Ishikawa (cell line): ENCODE measurements at regions not wholly inside any gene's neighbourhood (a gene's known extent, or its start where the extent isn't known, plus 50 kb on each side); places are given as distances from the start of the nearest gene placed in this dataset.

Experiments
- CEBPB ChIP-seq: IDR thresholded peaks from 2 replicates; pipeline ENCODE4 v1.6.1; 2012
- CREB1 ChIP-seq: IDR thresholded peaks from 2 replicates; pipeline ENCODE4 v1.6.1; 2012; ENCODE audit warnings: low read depth
- EGR1 ChIP-seq: IDR thresholded peaks from 2 replicates; pipeline ENCODE4 v1.6.1; 2012
- EP300 ChIP-seq: IDR thresholded peaks from 2 replicates; pipeline ENCODE4 v1.6.1; 2012; ENCODE audit warnings: borderline replicate concordance
- FOXM1 ChIP-seq: IDR thresholded peaks from 2 replicates; pipeline ENCODE4 v1.6.1; 2012; ENCODE audit warnings: low read depth, borderline replicate concordance
- NFIC ChIP-seq: IDR thresholded peaks from 2 replicates; pipeline ENCODE4 v1.6.1; 2012
- RAD21 ChIP-seq: IDR thresholded peaks from 2 replicates; pipeline ENCODE4 v1.6.1; 2012; ENCODE audit warnings: low read depth
- TAF1 ChIP-seq: IDR thresholded peaks from 2 replicates; pipeline ENCODE4 v1.6.1; 2012; ENCODE audit warnings: low read depth, mild to moderate bottlenecking
- TCF12 ChIP-seq: IDR thresholded peaks from 2 replicates; pipeline ENCODE4 v1.6.1; 2012; ENCODE audit warnings: low read depth
- TEAD4 ChIP-seq: IDR thresholded peaks from 2 replicates; pipeline ENCODE4 v1.6.1; 2012
- YY1 ChIP-seq: IDR thresholded peaks from 2 replicates; pipeline ENCODE4 v1.6.1; 2012; ENCODE audit warnings: low read depth
- ZBTB7A ChIP-seq: IDR thresholded peaks from 2 replicates; pipeline ENCODE4 v1.6.1; 2012; ENCODE audit warnings: low read depth
- TF ChIP-seq, protein P1 (sequence below): IDR thresholded peaks from 2 replicates; pipeline ENCODE4 v1.6.1; 2012
- TF ChIP-seq, protein P2 (sequence below): IDR thresholded peaks from 2 replicates; pipeline ENCODE4 v1.6.1; 2012; ENCODE audit warnings: low read depth, mild to moderate bottlenecking
- TF ChIP-seq, protein P3 (sequence below): IDR thresholded peaks from 2 replicates; pipeline ENCODE4 v1.6.1; 2012

DNA sequence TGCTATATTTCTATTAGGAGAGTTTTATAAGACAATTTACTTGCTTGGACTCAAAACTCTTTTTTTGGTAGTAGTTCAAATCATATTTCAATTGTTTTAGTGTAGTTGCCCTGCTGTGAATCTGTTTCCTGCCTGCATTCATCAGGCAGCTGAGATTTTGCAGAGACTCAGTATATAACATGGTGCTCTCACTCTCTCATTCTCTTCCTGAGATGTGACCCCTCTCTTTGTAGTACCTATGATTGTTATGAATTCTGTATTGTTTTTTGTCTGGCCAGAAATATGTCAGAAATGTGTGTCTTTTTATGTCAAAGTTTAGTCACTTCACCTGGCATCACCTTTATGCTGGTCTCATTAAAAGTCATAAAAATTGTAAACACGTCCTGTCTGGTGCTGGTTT, 374.0 kb downstream of the RAPGEF2 start:
- TF ChIP-seq CREB1 = no peak
- TF ChIP-seq NFIC = no peak
- no peak for TF ChIP-seq EGR1
- no peak for TF ChIP-seq YY1
- no peak for TF ChIP-seq TAF1
- no peak for TF ChIP-seq FOXM1
- TF ChIP-seq, protein P1, sequence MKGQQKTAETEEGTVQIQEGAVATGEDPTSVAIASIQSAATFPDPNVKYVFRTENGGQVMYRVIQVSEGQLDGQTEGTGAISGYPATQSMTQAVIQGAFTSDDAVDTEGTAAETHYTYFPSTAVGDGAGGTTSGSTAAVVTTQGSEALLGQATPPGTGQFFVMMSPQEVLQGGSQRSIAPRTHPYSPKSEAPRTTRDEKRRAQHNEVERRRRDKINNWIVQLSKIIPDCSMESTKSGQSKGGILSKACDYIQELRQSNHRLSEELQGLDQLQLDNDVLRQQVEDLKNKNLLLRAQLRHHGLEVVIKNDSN = no peak
- no peak for TF ChIP-seq TCF12
- no peak for TF ChIP-seq RAD21
- TF ChIP-seq CEBPB = no peak
- TF ChIP-seq, protein P2, sequence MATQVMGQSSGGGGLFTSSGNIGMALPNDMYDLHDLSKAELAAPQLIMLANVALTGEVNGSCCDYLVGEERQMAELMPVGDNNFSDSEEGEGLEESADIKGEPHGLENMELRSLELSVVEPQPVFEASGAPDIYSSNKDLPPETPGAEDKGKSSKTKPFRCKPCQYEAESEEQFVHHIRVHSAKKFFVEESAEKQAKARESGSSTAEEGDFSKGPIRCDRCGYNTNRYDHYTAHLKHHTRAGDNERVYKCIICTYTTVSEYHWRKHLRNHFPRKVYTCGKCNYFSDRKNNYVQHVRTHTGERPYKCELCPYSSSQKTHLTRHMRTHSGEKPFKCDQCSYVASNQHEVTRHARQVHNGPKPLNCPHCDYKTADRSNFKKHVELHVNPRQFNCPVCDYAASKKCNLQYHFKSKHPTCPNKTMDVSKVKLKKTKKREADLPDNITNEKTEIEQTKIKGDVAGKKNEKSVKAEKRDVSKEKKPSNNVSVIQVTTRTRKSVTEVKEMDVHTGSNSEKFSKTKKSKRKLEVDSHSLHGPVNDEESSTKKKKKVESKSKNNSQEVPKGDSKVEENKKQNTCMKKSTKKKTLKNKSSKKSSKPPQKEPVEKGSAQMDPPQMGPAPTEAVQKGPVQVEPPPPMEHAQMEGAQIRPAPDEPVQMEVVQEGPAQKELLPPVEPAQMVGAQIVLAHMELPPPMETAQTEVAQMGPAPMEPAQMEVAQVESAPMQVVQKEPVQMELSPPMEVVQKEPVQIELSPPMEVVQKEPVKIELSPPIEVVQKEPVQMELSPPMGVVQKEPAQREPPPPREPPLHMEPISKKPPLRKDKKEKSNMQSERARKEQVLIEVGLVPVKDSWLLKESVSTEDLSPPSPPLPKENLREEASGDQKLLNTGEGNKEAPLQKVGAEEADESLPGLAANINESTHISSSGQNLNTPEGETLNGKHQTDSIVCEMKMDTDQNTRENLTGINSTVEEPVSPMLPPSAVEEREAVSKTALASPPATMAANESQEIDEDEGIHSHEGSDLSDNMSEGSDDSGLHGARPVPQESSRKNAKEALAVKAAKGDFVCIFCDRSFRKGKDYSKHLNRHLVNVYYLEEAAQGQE = no peak
- TF ChIP-seq EP300 = no peak
- no peak for TF ChIP-seq ZBTB7A
- TF ChIP-seq TEAD4 = no peak
- TF ChIP-seq, protein P3, sequence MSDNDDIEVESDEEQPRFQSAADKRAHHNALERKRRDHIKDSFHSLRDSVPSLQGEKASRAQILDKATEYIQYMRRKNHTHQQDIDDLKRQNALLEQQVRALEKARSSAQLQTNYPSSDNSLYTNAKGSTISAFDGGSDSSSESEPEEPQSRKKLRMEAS = no peak

DNA sequence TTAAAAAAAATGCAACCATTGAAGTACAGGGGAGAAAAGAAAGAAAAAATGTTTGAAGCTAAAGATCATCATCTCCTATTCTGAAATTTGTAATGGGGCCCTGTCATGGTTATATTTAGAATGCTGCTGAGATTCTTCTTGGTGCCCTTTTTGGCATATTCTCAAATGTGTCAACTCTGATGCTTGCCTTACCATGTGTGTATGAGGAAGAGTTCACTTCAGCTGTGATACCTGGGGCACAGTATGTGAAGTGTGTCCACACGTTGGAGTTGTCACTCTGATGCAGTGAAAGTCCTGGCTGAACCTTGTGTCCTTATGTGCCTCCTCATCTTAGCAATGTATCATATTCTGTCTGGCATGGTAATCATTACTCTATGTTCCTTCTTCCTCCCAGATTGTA, 377.9 kb downstream of the RAPGEF2 start:
- TF ChIP-seq EP300 = no peak
- TF ChIP-seq, protein P1 = no peak
- TF ChIP-seq ZBTB7A = no peak
- TF ChIP-seq CREB1 = no peak
- TF ChIP-seq CEBPB = no peak
- TF ChIP-seq, protein P2 = no peak
- TF ChIP-seq, protein P3 = no peak
- no peak for TF ChIP-seq TCF12
- no peak for TF ChIP-seq RAD21
- TF ChIP-seq TAF1 = no peak
- TF ChIP-seq NFIC = no peak
- no peak for TF ChIP-seq FOXM1

DNA sequence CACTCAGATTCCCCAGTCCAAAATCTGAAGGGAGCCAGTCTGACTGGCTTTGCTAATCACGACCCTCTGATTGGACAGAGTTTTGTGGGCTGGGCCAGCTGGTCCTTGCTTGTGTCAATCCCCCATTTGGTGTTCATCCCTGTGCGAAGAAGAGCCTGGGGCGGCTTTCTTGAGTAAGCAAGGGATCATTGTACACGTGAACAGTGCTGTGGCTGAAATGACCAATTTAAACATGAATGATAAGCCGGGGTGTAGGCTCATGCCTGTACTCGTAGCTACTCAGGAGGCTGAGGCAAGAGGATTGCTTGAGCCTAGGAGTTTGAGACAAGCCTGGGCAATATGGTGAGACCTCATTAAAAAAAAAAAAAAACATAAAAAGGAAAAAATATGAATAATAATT, 379.1 kb downstream of the RAPGEF2 start:
- no peak for TF ChIP-seq CREB1

DNA sequence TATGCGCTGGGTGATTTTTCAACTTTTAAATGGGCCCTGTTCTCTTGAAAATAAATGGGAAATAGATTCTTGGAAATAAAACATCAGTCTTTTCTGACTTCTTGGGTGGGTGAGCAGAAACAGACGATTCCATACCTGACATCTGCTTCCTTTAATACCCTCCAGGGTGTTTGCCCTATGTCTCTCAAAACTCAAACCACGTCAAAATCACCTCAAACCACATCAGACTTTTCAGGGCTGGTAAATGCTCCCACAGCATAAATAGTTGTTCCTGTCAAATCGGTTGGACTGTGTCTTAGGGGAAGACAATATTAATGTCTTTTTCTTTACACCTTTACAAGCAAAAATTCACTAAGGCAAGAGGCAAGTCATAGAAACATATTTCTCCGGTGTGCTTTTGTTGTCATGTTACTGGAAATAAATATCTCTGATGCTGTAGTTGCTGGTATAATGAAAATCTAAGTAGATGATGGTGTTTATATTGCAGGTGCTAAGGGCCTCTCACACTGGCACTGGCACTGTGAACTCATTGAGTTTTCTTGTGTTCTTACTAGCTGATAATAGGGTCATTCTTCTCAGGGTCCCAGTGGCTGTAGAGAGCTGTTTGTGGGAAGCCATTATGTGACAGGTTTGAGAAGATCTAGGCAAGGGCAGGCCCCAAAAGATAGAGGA, 380.4 kb downstream of the RAPGEF2 start:
- TF ChIP-seq TEAD4 = no peak
- TF ChIP-seq, protein P1 = no peak

DNA sequence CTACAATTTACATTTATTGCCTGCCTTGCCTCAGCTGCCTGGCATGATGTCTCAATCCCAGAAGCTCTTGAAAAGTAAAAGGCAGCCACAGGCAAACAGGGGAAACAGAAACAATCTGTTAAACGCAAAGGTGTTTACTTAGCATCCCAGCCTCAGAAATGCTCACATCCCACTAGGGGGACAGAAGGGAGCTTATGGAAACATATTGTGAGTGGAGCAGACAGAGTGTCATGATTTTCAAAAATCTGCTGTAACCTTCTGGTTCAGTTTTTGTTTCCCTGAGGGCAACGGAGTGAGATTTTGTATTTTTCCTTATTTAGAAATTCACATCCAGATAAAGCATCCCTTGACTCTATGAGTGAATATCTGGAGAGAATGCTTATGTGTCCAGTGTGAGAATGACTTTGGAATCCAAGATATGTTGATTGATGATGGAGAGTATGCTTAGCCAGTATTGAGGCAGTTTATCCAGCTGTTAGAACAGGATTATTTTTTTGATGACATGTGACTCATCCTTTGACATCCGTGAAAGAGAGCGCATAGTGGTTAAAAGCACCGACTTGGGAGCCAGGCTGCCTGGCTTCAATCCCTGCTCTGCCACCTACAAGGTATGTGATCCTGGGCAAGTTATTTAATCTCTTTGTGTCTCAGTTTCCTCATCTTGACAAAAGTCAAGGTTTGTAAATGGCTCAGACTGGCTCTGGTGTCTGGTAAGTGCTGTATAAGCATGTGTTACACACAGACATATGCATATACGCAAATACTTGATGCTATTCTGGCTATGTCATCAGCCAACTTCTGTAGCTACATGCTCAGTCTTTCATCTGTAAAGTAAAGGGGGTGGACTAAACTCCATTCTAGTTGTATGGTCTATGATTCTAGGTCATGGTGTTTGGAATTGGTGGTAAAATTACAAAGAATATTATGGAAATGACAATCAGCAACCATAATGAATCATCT, 381.2 kb downstream of the RAPGEF2 start:
- TF ChIP-seq CREB1 (no peak), RAD21 (no peak), YY1 (no peak), TCF12 (no peak), TAF1 (no peak), EP300 (no peak), TEAD4 (no peak), ZBTB7A (no peak), NFIC (no peak), FOXM1 (no peak), EGR1 (no peak), CEBPB (no peak)
- TF ChIP-seq, protein P1 = no peak
- TF ChIP-seq, protein P3 = no peak
- TF ChIP-seq, protein P2 = no peak
